ENCODE measurements at regions not wholly inside any gene's neighbourhood (a gene's known extent, or its start where the extent isn't known, plus 50 kb on each side); places are given as distances from the start of the nearest gene placed in this dataset.

- H3K9me3 ChIP-seq, result no peaks in the 10 kb centered on the region
Measured at GRCh38 chr3:168624195-168624594, 528.5 kb upstream of the GOLIM4 start.

GRCh38 chr3:168622795-168623194 lies 527.1 kb upstream of the GOLIM4 start:
- Histone ChIP-seq H3K4me1 (ENCODE audit: low read depth) (no peaks in the 10 kb centered on the region), H3K9me3 (no peaks in the 10 kb centered on the region), H3K4me3 (no peak overlapping the region), H3K36me3 (ENCODE audit: low read depth) (no peaks in the 10 kb centered on the region)
- ATAC-seq (no peak), DNase-seq (no peak)
- no peak for TF ChIP-seq CTCF (IDR thresholded peaks at IDR 0.05)
- intact Hi-C loops (cut with DNase I, micrococcal nuclease), result no loop called here

More at GRCh38 chr3:168624195-168624594, 528.5 kb upstream of the GOLIM4 start:
- TF ChIP-seq CTCF (IDR thresholded peaks at IDR 0.05), result no peak
- ATAC-seq (no peak), DNase-seq (no peak)
- intact Hi-C loops (cut with DNase I, micrococcal nuclease), result no loop called here
- Histone ChIP-seq H3K4me3 (no peak overlapping the region), H3K4me1 (ENCODE audit: low read depth) (no peaks in the 10 kb centered on the region), H3K36me3 (ENCODE audit: low read depth) (no peaks in the 10 kb centered on the region)

- no peak overlapping the region for H3K4me3 ChIP-seq
- intact Hi-C loops (cut with DNase I, micrococcal nuclease), result no loop called here
- no peaks in the 10 kb centered on the region for H3K9me3 ChIP-seq
- H3K36me3 ChIP-seq (ENCODE audit: low read depth), result no peaks in the 10 kb centered on the region
- ATAC-seq (peak; percentile 46), DNase-seq (peak in 1 of 3 donors; percentile 25)
- TF ChIP-seq CTCF (IDR thresholded peaks at IDR 0.05), result no peak
- H3K4me1 ChIP-seq (ENCODE audit: low read depth), result no peaks in the 10 kb centered on the region
Measured at GRCh38 chr3:168620854-168621253, 525.1 kb upstream of the GOLIM4 start.

GRCh38 chr3:168618827-168619470 lies 523.2 kb upstream of the GOLIM4 start:
- no peak for ATAC-seq
- no peaks in the 10 kb centered on the region for H3K36me3 ChIP-seq (ENCODE audit: low read depth)
- no peaks in the 10 kb centered on the region for H3K4me1 ChIP-seq (ENCODE audit: low read depth)
- no peak for TF ChIP-seq CTCF (IDR thresholded peaks at IDR 0.05)
- intact Hi-C loops (cut with DNase I, micrococcal nuclease), result no loop called here
- no peak overlapping the region for H3K4me3 ChIP-seq
- DNase-seq, result no peak
- no peaks in the 10 kb centered on the region for H3K9me3 ChIP-seq

GRCh38 chr3:168617658-168618057 lies 521.9 kb upstream of the GOLIM4 start:
- H3K4me1 ChIP-seq (ENCODE audit: low read depth), result no peaks in the 10 kb centered on the region
- intact Hi-C loops (cut with DNase I, micrococcal nuclease), result no loop called here
- no peaks in the 10 kb centered on the region for H3K9me3 ChIP-seq
- DNase-seq, result no peak
- no peak for TF ChIP-seq CTCF (IDR thresholded peaks at IDR 0.05)
- no peaks in the 10 kb centered on the region for H3K36me3 ChIP-seq (ENCODE audit: low read depth)
- no peak for ATAC-seq
- H3K4me3 ChIP-seq, result no peak overlapping the region

GRCh38 chr3:168616915-168617314 lies 521.2 kb upstream of the GOLIM4 start:
- intact Hi-C loops (cut with DNase I, micrococcal nuclease), result no loop called here
- Histone ChIP-seq H3K36me3 (ENCODE audit: low read depth) (no peaks in the 10 kb centered on the region), H3K4me1 (ENCODE audit: low read depth) (no peaks in the 10 kb centered on the region), H3K4me3 (no peak overlapping the region), H3K9me3 (no peaks in the 10 kb centered on the region)
- ATAC-seq (no peak), DNase-seq (no peak)
- TF ChIP-seq CTCF (IDR thresholded peaks at IDR 0.05), result no peak
